SK-N-MC (cell line): ENCODE measurements at regions not wholly inside any gene's neighbourhood (a gene's known extent, or its start where the extent isn't known, plus 50 kb on each side); places are given as distances from the start of the nearest gene placed in this dataset.

Experiments used
- FOXP2 ChIP-seq: optimal IDR thresholded peaks from 2 replicates; pipeline ENCODE3; 2011; ENCODE audit warnings: mild to moderate bottlenecking, moderate library complexity; ENCODE audit not compliant: insufficient read depth; ENCODE audit errors: extremely low read length, control extremely low read depth
- POLR2AphosphoS5 ChIP-seq: IDR thresholded peaks from 2 replicates; pipeline ENCODE4 v1.6.1; 2012; ENCODE audit warnings: mild to moderate bottlenecking, low read depth, low read length, borderline replicate concordance

GRCh38 chr3:72155391-72156064, 370.6 kb upstream of the PROK2 start:
- TF ChIP-seq FOXP2 (no peak), POLR2AphosphoS5 (no peak)
